ENCODE measurements at regions not wholly inside any gene's neighbourhood (a gene's known extent, or its start where the extent isn't known, plus 50 kb on each side); places are given as distances from the start of the nearest gene placed in this dataset.

DNA sequence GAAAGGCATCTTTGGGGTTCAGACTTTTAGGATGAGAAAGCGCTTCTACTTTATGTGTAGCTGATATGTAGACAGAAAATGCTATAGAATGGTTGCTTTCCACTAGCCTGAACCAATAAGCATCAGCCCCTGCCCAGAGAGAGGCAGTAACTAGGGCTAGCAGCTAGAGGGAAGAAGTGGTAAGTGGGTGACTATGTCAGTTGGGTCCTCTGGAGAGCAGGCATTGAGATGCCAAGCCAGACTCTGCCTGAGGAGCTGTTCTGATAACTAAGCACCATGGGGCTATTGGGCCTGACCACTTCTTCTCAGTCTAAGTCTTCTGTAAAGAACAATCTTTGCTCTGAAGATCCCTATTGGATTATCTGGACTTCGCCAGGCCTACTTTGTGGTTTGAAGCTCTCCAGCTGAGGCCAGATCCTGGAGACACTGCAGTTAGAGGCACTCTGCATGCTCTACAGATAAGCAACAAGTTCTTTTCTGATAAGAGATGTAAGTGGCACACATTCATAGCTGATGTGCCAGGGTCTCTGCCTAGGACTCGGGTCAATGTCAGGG lies 146.1 kb downstream of the RBM46 start:
- DNase-seq: no peak
- intact Hi-C loops (cut with DNase I; ENCODE audit: low total_unique reads): no loop called here
- Histone ChIP-seq H3K4me3 (no peak overlapping the region), H3K27me3 (no peaks in the 10 kb centered on the region), H3K4me1 (no peaks in the 10 kb centered on the region), H3K36me3 (no peaks in the 10 kb centered on the region), H3K27ac (no peak overlapping the region), H3K9me3 (no peaks in the 10 kb centered on the region)
- TF ChIP-seq, protein P1, sequence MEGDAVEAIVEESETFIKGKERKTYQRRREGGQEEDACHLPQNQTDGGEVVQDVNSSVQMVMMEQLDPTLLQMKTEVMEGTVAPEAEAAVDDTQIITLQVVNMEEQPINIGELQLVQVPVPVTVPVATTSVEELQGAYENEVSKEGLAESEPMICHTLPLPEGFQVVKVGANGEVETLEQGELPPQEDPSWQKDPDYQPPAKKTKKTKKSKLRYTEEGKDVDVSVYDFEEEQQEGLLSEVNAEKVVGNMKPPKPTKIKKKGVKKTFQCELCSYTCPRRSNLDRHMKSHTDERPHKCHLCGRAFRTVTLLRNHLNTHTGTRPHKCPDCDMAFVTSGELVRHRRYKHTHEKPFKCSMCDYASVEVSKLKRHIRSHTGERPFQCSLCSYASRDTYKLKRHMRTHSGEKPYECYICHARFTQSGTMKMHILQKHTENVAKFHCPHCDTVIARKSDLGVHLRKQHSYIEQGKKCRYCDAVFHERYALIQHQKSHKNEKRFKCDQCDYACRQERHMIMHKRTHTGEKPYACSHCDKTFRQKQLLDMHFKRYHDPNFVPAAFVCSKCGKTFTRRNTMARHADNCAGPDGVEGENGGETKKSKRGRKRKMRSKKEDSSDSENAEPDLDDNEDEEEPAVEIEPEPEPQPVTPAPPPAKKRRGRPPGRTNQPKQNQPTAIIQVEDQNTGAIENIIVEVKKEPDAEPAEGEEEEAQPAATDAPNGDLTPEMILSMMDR (IDR thresholded peaks at IDR 0.05): no peak
- TF ChIP-seq POLR2A (IDR thresholded peaks at IDR 0.05): no peak

DNA sequence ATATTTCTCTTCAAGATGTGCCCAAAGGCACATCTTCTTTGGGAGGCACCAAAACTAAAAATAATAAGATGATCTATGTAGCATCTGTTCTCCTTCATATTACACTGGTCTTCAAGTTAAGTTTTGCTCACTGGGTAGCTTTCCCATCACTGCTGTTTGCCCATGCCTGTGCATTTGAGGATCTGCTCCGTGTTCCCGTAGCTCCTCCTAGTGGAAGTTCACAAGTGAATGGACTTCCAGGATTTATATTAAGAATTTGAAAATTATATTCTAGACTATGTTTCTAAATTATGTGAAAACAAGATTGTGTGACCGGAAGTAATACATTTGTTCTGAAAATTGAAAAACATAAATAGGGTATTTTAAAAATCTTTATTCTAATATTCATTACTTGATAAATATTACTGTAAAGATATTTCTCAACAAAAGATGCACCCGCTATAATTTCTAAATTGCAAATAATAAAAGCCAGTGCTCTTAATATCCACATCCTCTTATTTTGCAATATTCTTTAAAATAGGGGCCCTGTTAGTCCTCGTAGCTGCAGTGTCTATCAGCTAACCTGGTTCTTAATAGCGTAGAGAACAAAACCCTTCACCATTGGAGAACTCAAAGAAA lies 147.7 kb downstream of the RBM46 start:
- intact Hi-C loops (cut with DNase I; ENCODE audit: low total_unique reads): no loop called here
- Histone ChIP-seq H3K9me3 (no peaks in the 10 kb centered on the region), H3K27me3 (no peaks in the 10 kb centered on the region), H3K4me3 (no peak overlapping the region), H3K36me3 (no peaks in the 10 kb centered on the region), H3K27ac (no peak overlapping the region), H3K4me1 (no peaks in the 10 kb centered on the region)
- no peak for DNase-seq
- no peak for TF ChIP-seq POLR2A (IDR thresholded peaks at IDR 0.05)
- TF ChIP-seq, protein P1 (IDR thresholded peaks at IDR 0.05): no peak

DNA sequence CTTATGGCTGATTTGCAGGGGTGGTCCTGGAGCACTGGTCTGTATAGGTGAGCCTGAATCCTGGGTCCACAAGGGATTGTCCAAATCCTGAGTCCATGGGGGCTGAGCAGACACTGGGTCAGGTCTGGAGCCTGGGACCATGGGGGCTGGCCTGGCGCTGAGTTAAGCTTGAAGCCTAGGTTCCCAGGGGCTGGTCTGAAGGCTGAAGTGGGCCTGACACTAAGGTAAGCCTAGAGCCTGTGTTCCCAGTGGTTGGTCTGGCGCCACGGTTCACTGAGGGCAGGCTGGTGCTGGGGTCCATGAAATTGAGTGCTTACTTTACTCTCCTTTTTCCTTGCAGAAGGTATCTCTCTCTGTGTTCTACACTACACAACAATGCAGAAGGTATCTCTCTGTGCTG lies 155.8 kb downstream of the RBM46 start:
- Histone ChIP-seq H3K4me1 (no peaks in the 10 kb centered on the region), H3K4me3 (no peak overlapping the region), H3K36me3 (no peaks in the 10 kb centered on the region), H3K9me3 (no peaks in the 10 kb centered on the region), H3K27me3 (no peaks in the 10 kb centered on the region), H3K27ac (no peak overlapping the region)
- no peak for TF ChIP-seq POLR2A (IDR thresholded peaks at IDR 0.05)
- TF ChIP-seq, protein P1 (IDR thresholded peaks at IDR 0.05): no peak
- intact Hi-C loops (cut with DNase I; ENCODE audit: low total_unique reads): no loop called here
- DNase-seq: no peak

DNA sequence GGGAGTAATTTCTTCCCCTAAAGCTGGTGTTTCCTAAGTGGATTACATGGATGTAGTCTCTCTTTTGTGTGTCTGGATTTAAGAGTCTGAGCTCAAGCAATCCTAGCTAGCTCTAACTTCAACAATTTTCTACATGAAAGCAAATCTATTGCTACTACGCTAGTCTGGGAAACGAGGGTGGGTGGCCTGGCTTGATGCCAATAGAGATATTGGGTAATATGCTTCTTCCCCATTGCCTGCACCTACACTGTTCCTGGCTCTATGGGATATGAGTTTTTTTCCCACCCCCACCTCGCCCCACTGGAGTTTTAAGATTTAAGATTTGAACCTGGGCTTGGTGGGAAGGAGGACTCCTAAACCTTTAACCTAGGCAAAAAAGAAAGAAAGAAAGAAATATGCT lies 158.8 kb downstream of the RBM46 start:
- Histone ChIP-seq H3K4me1 (no peaks in the 10 kb centered on the region), H3K4me3 (no peak overlapping the region), H3K27ac (no peak overlapping the region), H3K9me3 (no peaks in the 10 kb centered on the region), H3K27me3 (no peaks in the 10 kb centered on the region), H3K36me3 (no peaks in the 10 kb centered on the region)
- no peak for DNase-seq
- no peak for TF ChIP-seq POLR2A (IDR thresholded peaks at IDR 0.05)
- TF ChIP-seq, protein P1 (IDR thresholded peaks at IDR 0.05): no peak
- intact Hi-C loops (cut with DNase I; ENCODE audit: low total_unique reads): no loop called here

DNA sequence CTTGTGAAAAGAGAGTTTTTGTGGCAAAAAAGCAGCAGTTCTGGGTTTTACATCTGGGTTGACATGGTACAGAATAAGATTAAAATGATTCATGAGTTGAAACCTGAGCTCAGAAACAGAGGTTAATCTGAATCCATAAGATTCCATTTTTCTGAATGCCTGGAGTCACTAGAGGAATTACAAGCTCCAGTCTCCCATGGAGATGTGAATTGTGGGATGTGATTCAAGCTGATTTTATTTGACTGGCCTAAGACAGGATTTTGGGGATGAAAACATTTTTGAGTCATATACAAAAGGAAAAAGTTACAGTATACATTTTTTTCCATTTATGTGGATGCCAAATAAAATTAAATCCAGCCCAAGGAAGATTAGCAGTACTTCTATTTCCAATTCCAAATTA lies 161.1 kb downstream of the RBM46 start:
- Histone ChIP-seq H3K4me3 (no peak overlapping the region), H3K27me3 (no peaks in the 10 kb centered on the region), H3K4me1 (no peaks in the 10 kb centered on the region), H3K9me3 (no peaks in the 10 kb centered on the region), H3K36me3 (no peaks in the 10 kb centered on the region), H3K27ac (no peak overlapping the region)
- no peak for DNase-seq
- intact Hi-C loops (cut with DNase I; ENCODE audit: low total_unique reads): no loop called here
- TF ChIP-seq, protein P1 (IDR thresholded peaks at IDR 0.05): no peak
- TF ChIP-seq POLR2A (IDR thresholded peaks at IDR 0.05): no peak

All from uterus (tissue), 3 donors.